IMR-90 (cell line): ENCODE measurements at regions not wholly inside any gene's neighbourhood (a gene's known extent, or its start where the extent isn't known, plus 50 kb on each side); places are given as distances from the start of the nearest gene placed in this dataset.

Experiments used
- ATAC-seq: fragments of 200-7000 bp; cut with Tn5 transposase; 2 replicates; pipeline ENCODE4 v1.9.1; 2020; ENCODE audit warnings: low read depth, mild to moderate bottlenecking, moderate library complexity
- BruUV-seq: library from RNA; stranded (reverse); fragments of 400-500 nt; replicated peaks from 2 replicates; lab custom pipeline; 2021; lab: Mats Ljungman, UMichigan
- CTCF ChIA-PET: fragments of 300-600 bp; formaldehyde crosslinking; extraction: SDS; loops from one replicate; lab custom pipeline; 2021; ENCODE audit warnings: antibody characterized with exemption; lab: Yijun Ruan, JAX
- POLR2A ChIA-PET: fragments of 300-600 bp; sonication (Branson Sonifier 250); formaldehyde crosslinking; loops from one replicate; lab custom pipeline; 2022; ENCODE audit warnings: antibody characterized with exemption; ENCODE audit not compliant: unreplicated experiment; lab: Charles Lee
- DNase-seq: peaks from one replicate; pipeline ENCODE4 v3.0.0; 2013
- H2AFZ ChIP-seq: replicated peaks from 2 replicates; pipeline ENCODE3; 2013; ENCODE audit warnings: low read length, mild to moderate bottlenecking; ENCODE audit not compliant: poor library complexity
- H2AK5ac ChIP-seq: 2 replicates; pipeline ENCODE4 v1.6.1; 2013; ENCODE audit warnings: low read depth, low read length, inconsistent platforms
- H2AK9ac ChIP-seq: replicated peaks from 2 replicates; pipeline ENCODE3; 2013; ENCODE audit warnings: mild to moderate bottlenecking, low read depth, low read length, moderate library complexity; ENCODE audit not compliant: poor library complexity
- H2BK120ac ChIP-seq: 2 replicates; pipeline ENCODE4 v1.6.1; 2013; ENCODE audit warnings: low read depth, low read length, inconsistent platforms
- H2BK15ac ChIP-seq: 3 replicates; pipeline ENCODE4 v1.6.1; 2013; ENCODE audit warnings: low read depth, low read length, inconsistent platforms
- H2BK20ac ChIP-seq: 2 replicates; pipeline ENCODE4 v1.6.1; 2013; ENCODE audit warnings: low read depth, mild to moderate bottlenecking, inconsistent platforms, low read length, moderate library complexity
- H2BK5ac ChIP-seq: 2 replicates; pipeline ENCODE4 v1.6.1; 2013; ENCODE audit warnings: mild to moderate bottlenecking, low read depth, low read length, inconsistent platforms; ENCODE audit not compliant: poor library complexity, severe bottlenecking
- H3K14ac ChIP-seq: replicated peaks from 2 replicates; pipeline ENCODE4 v1.6.1; 2013; ENCODE audit warnings: low read depth, low read length, inconsistent platforms
- H3K18ac ChIP-seq: 2 replicates; pipeline ENCODE4 v1.6.1; 2013; ENCODE audit warnings: low read depth, low read length, control low read depth
- H3K23ac ChIP-seq: 2 replicates; pipeline ENCODE4 v1.6.1; 2013; ENCODE audit warnings: low read depth, low read length, inconsistent platforms
- H3K27ac ChIP-seq: 2 replicates; pipeline ENCODE4 v1.5.1; 2013; ENCODE audit warnings: mild to moderate bottlenecking, control low read depth, low read length; ENCODE audit not compliant: insufficient read depth
- H3K27me3 ChIP-seq: 2 replicates; pipeline ENCODE4 v1.6.1; 2013; ENCODE audit warnings: low read length; ENCODE audit not compliant: control insufficient read depth, insufficient read depth
- H3K36me3 ChIP-seq: 2 replicates; pipeline ENCODE4 v1.6.1; 2013; ENCODE audit warnings: low read length, mixed read lengths; ENCODE audit not compliant: control insufficient read depth, insufficient read depth
- H3K4ac ChIP-seq: 2 replicates; pipeline ENCODE4 v1.6.1; 2013; ENCODE audit warnings: low read depth, low read length, inconsistent platforms
- H3K4me1 ChIP-seq: 2 replicates; pipeline ENCODE4 v1.6.1; 2013; ENCODE audit warnings: low read length, mixed read lengths; ENCODE audit not compliant: control insufficient read depth, insufficient read depth
- H3K4me2 ChIP-seq: 2 replicates; pipeline ENCODE4 v1.6.1; 2013; ENCODE audit warnings: low read depth, mild to moderate bottlenecking, control low read depth, low read length, moderate library complexity
- H3K4me3 ChIP-seq: 2 replicates; pipeline ENCODE4 v1.5.1; 2013; ENCODE audit warnings: low read depth, mild to moderate bottlenecking, control low read depth, low read length, moderate library complexity; ENCODE audit not compliant: insufficient read depth
- H3K56ac ChIP-seq: 2 replicates; pipeline ENCODE4 v1.6.1; 2013; ENCODE audit warnings: low read length, inconsistent platforms; ENCODE audit not compliant: insufficient read depth; ENCODE audit errors: extremely low read depth
- H3K79me1 ChIP-seq, 2 experiments: 2 replicates each; pipeline ENCODE4 v1.6.1; 2013; ENCODE audit warnings: low read length in 2 of 2, inconsistent platforms in 1 of 2, low read depth in 1 of 2
- H3K9ac ChIP-seq: 2 replicates; pipeline ENCODE4 v1.6.1; 2013; ENCODE audit warnings: low read depth, low read length, control low read depth
- H3K9me1 ChIP-seq: 2 replicates; pipeline ENCODE4 v1.6.1; 2013; ENCODE audit warnings: low read length, inconsistent platforms; ENCODE audit not compliant: insufficient read depth
- H3K9me3 ChIP-seq: 2 replicates; pipeline ENCODE4 v1.6.1; 2013; ENCODE audit warnings: low read length; ENCODE audit not compliant: control insufficient read depth, insufficient read depth
- H4K20me1 ChIP-seq: 2 replicates; pipeline ENCODE4 v1.6.1; 2013; ENCODE audit warnings: low read length, inconsistent platforms; ENCODE audit not compliant: insufficient read depth
- H4K5ac ChIP-seq: 2 replicates; pipeline ENCODE4 v1.6.1; 2013; ENCODE audit warnings: mild to moderate bottlenecking, low read depth, low read length, control low read depth
- H4K8ac ChIP-seq, 2 experiments: 2 replicates each; pipeline ENCODE4 v1.6.1; 2013; ENCODE audit warnings: low read depth in 2 of 2, low read length in 2 of 2, control low read depth in 1 of 2, inconsistent platforms in 1 of 2
- H4K91ac ChIP-seq: 2 replicates; pipeline ENCODE4 v1.6.1; 2013; ENCODE audit warnings: low read depth, low read length, inconsistent platforms; ENCODE audit not compliant: insufficient read depth
- BHLHE40 ChIP-seq: fragments of 150-350 bp; IDR thresholded peaks from 2 replicates; pipeline ENCODE4 v1.6.1; 2016; ENCODE audit warnings: mild to moderate bottlenecking, low read depth, low read length
- CEBPB ChIP-seq: IDR thresholded peaks from 2 replicates; pipeline ENCODE4 v1.6.1; 2012; ENCODE audit warnings: low read depth, low read length, improper control_type of control experiment
- MAFK ChIP-seq: IDR thresholded peaks from 2 replicates; pipeline ENCODE4 v1.6.1; 2012; ENCODE audit warnings: low read depth, low read length, improper control_type of control experiment
- RAD21 ChIP-seq: IDR thresholded peaks from 2 replicates; pipeline ENCODE4 v1.6.1; 2012; ENCODE audit warnings: low read length, improper control_type of control experiment
- RCOR1 ChIP-seq: IDR thresholded peaks from 2 replicates; pipeline ENCODE4 v1.6.1; 2012; ENCODE audit warnings: mild to moderate bottlenecking, low read length, improper control_type of control experiment; ENCODE audit not compliant: insufficient replicate concordance
- dilution Hi-C: fragments of 300-500 bp; cut with HindIII; formaldehyde crosslinking; loops from one replicate; pipeline ENCODE4 v1.14.3; 2018; ENCODE audit warnings: low sequenced_read_pairs; ENCODE audit not compliant: unreplicated experiment
- in situ Hi-C: fragments of 300-500 bp; cut with MboI; formaldehyde crosslinking; loops from 3 replicates; pipeline ENCODE4 v1.14.3; 2019; ENCODE audit warnings: low sequenced_read_pairs, inconsistent platforms, mixed read lengths
- intact Hi-C: fragments of 100-400 bp; cut with micrococcal nuclease; formaldehyde crosslinking; loops from 2 replicates; pipeline ENCODE4 v1.10.0; 2022
- TF ChIP-seq, protein P1 (sequence below): conservative IDR thresholded peaks from 2 replicates; pipeline ENCODE4 v1.5.1; 2012; ENCODE audit warnings: mild to moderate bottlenecking, low read depth, low read length, improper control_type of control experiment
- TF ChIP-seq, protein P2 (sequence below): fragments of 150-350 bp; IDR thresholded peaks from 2 replicates; pipeline ENCODE4 v1.6.1; 2016; ENCODE audit warnings: low read depth, mild to moderate bottlenecking, low read length, moderate library complexity, borderline replicate concordance

DNA sequence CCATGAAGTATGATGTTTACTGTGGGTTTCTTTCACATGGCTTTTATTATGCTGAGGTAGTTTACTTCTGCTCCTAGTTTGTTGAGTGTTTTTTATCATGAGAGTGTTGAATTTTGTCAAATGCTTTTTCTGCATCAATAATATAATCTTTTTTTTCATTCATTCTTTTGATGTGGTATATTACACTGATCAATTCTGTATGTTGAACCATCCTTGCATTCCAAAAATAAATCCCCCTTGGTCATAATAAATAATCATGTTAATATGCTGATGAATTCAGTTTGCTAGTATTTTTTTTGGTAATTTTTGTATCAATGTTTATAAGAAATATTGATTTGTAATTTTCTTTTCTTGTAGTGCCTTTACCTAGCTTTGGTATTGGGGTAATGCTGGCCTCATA, 97.9 kb upstream of the ZNF648 start:
- no peak overlapping the region for H3K14ac ChIP-seq
- H3K9me3 ChIP-seq = peaks cover 2% of the 10 kb centered on the region; the same call in 1 of the 2 replicates
- H3K9me1 ChIP-seq = no peaks in the 10 kb centered on the region
- no peaks in the 10 kb centered on the region for H3K79me1 ChIP-seq
- POLR2A ChIA-PET = no interaction called here
- no peak overlapping the region for H4K8ac ChIP-seq
- H3K9ac ChIP-seq = no peak overlapping the region
- H2AK9ac ChIP-seq = no peak overlapping the region
- intact Hi-C loops = no loop called here
- no TSS peak for BruUV-seq
- dilution Hi-C loops = no loop called here
- no peak overlapping the region for H2BK15ac ChIP-seq
- H4K5ac ChIP-seq = no peak overlapping the region
- H4K91ac ChIP-seq = no peak overlapping the region
- no peak overlapping the region for H2BK5ac ChIP-seq
- no peak overlapping the region for H2BK20ac ChIP-seq
- no peak overlapping the region for H2AFZ ChIP-seq
- H3K4me3 ChIP-seq = no peak overlapping the region
- no peak overlapping the region for H2BK120ac ChIP-seq
- in situ Hi-C loops = no loop called here
- no peaks in the 10 kb centered on the region for H4K20me1 ChIP-seq
- H3K27ac ChIP-seq = no peak overlapping the region
- no peaks in the 10 kb centered on the region for H3K4me1 ChIP-seq
- DNase-seq = no peak
- no peak overlapping the region for H3K56ac ChIP-seq
- TF ChIP-seq RCOR1 (no peak), CEBPB (no peak), RAD21 (no peak), BHLHE40 (no peak), MAFK (no peak)
- TF ChIP-seq, protein P1, sequence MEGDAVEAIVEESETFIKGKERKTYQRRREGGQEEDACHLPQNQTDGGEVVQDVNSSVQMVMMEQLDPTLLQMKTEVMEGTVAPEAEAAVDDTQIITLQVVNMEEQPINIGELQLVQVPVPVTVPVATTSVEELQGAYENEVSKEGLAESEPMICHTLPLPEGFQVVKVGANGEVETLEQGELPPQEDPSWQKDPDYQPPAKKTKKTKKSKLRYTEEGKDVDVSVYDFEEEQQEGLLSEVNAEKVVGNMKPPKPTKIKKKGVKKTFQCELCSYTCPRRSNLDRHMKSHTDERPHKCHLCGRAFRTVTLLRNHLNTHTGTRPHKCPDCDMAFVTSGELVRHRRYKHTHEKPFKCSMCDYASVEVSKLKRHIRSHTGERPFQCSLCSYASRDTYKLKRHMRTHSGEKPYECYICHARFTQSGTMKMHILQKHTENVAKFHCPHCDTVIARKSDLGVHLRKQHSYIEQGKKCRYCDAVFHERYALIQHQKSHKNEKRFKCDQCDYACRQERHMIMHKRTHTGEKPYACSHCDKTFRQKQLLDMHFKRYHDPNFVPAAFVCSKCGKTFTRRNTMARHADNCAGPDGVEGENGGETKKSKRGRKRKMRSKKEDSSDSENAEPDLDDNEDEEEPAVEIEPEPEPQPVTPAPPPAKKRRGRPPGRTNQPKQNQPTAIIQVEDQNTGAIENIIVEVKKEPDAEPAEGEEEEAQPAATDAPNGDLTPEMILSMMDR = no peak
- TF ChIP-seq, protein P2, sequence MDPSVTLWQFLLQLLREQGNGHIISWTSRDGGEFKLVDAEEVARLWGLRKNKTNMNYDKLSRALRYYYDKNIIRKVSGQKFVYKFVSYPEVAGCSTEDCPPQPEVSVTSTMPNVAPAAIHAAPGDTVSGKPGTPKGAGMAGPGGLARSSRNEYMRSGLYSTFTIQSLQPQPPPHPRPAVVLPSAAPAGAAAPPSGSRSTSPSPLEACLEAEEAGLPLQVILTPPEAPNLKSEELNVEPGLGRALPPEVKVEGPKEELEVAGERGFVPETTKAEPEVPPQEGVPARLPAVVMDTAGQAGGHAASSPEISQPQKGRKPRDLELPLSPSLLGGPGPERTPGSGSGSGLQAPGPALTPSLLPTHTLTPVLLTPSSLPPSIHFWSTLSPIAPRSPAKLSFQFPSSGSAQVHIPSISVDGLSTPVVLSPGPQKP = no peak
- H3K27me3 ChIP-seq = no peaks in the 10 kb centered on the region
- H2AK5ac ChIP-seq = no peak overlapping the region
- H3K4ac ChIP-seq = no peak overlapping the region
- H3K23ac ChIP-seq = no peak overlapping the region
- CTCF ChIA-PET = no interaction called here
- no peak for ATAC-seq
- no peaks in the 10 kb centered on the region for H3K36me3 ChIP-seq
- no peak overlapping the region for H3K18ac ChIP-seq
- no peak overlapping the region for H3K4me2 ChIP-seq
